ENCODE measurements at regions not wholly inside any gene's neighbourhood (a gene's known extent, or its start where the extent isn't known, plus 50 kb on each side); places are given as distances from the start of the nearest gene placed in this dataset.

- Histone ChIP-seq H2BK120ac (replicated peaks; ENCODE audit: low read depth, low read length) (no peak overlapping the region), H3K23ac (ENCODE audit: insufficient read length) (no peak overlapping the region), H3K27me3 (replicated peaks in 1 of 4; ENCODE audit: control insufficient read depth in 3 of 4, extremely low read depth in 1 of 4, insufficient read depth in 3 of 4, low read length in 3 of 4) (peaks cover 6 to 21% (median 16%) of the 10 kb centered on the region in 4 experiments), H4K20me1 (replicated peaks in 1 of 2; ENCODE audit: control insufficient read depth in 1 of 2, insufficient read depth in 2 of 2, low read length in 2 of 2) (peaks cover 2% of the 10 kb centered on the region in 2 experiments), H2AFZ (ENCODE audit: low read length) (no peak overlapping the region), H2BK15ac (ENCODE audit: low read length) (no peak overlapping the region), H3K14ac (ENCODE audit: insufficient read length) (no peak overlapping the region), H3K9ac (replicated peaks in 1 of 4; ENCODE audit: extremely low read depth in 1 of 4, low read depth in 3 of 4, low read length in 3 of 4) (no peak overlapping the region), H3K9me3 (ENCODE audit: insufficient read depth in 2 of 2, low read depth in 1 of 2, low read length in 1 of 2) (peaks cover 0 to 3% of the 10 kb centered on the region in 2 experiments; a peak in 1 of 4 replicates), H3K79me2 (ENCODE audit: control insufficient read depth in 1 of 2, insufficient read depth in 2 of 2, low read length in 2 of 2) (no peaks in the 10 kb centered on the region), H4K91ac (replicated peaks; ENCODE audit: insufficient read length, low read length) (no peak overlapping the region), H4K5ac (ENCODE audit: insufficient read length, low read depth, low read length) (no peak overlapping the region), H4K8ac (ENCODE audit: extremely low read depth, insufficient read depth, low read length) (no peak overlapping the region), H2AK5ac (ENCODE audit: low read depth, low read length) (no peak overlapping the region), H2BK5ac (ENCODE audit: low read depth, low read length) (no peak overlapping the region), H2BK20ac (ENCODE audit: low read length) (no peak overlapping the region), H3K56ac (replicated peaks; ENCODE audit: insufficient read length, low read depth, low read length) (no peak overlapping the region), H3K4me1 (replicated peaks in 1 of 4; ENCODE audit: control insufficient read depth in 3 of 4, insufficient read depth in 4 of 4, low read length in 3 of 4) (peaks cover 0 to 2% (median under 1%) of the 10 kb centered on the region in 4 experiments; a peak in 3 of 7 replicates), H3K4me2 (ENCODE audit: insufficient read depth in 1 of 2, low read depth in 2 of 2, low read length in 2 of 2) (no peak overlapping the region), H3K4me3 (ENCODE audit: extremely low read depth in 1 of 4, insufficient read depth in 2 of 4, low read depth in 3 of 4, low read length in 4 of 4) (no peak overlapping the region), H2BK12ac (ENCODE audit: low read depth, low read length) (no peak overlapping the region), H3K23me2 (ENCODE audit: low read depth, low read length) (no peaks in the 10 kb centered on the region; the same call in 1 of the 2 replicates), H3K27ac (ENCODE audit: low read depth, low read length) (no peak overlapping the region), H3K4ac (replicated peaks; ENCODE audit: insufficient read length, low read depth, low read length) (no peak overlapping the region), H3K18ac (ENCODE audit: extremely low read depth, low read length) (no peak overlapping the region), H3K36me3 (ENCODE audit: control insufficient read depth in 2 of 4, insufficient read depth in 4 of 4, low read length in 3 of 4) (peaks cover 0 to 2% (median 0%) of the 10 kb centered on the region in 4 experiments; a peak in 1 of 8 replicates), H3K79me1 (ENCODE audit: low read depth, low read length) (no peaks in the 10 kb centered on the region)
- TF ChIP-seq GTF2F1 (IDR thresholded peaks at IDR 0.05; ENCODE audit: borderline replicate concordance, low read depth, low read length) = no peak
- no peak for TF ChIP-seq RAD21 (IDR thresholded peaks at IDR 0.05 in 1 of 2, conservative IDR thresholded peaks at IDR 0.05 in 1 of 2; ENCODE audit: low read depth in 2 of 2, low read length in 2 of 2)
- TF ChIP-seq BACH1 (IDR thresholded peaks at IDR 0.05; ENCODE audit: low read length) = no peak
- TF ChIP-seq EP300 (IDR thresholded peaks at IDR 0.05; ENCODE audit: borderline replicate concordance in 1 of 2, low read depth in 2 of 2, low read length in 2 of 2) = no peak
- no peak for TF ChIP-seq MAFK (IDR thresholded peaks at IDR 0.05; ENCODE audit: low read depth, low read length)
- TF ChIP-seq EZH2 (IDR thresholded peaks at IDR 0.05; ENCODE audit: low read depth, low read length, severe bottlenecking) = no peak
- TF ChIP-seq HDAC2 (IDR thresholded peaks at IDR 0.05; ENCODE audit: borderline replicate concordance in 1 of 2, low read depth in 2 of 2, low read length in 2 of 2) = no peak
- TF ChIP-seq TAF7 (optimal IDR thresholded peaks at IDR 0.05; ENCODE audit: borderline replicate concordance, low read depth, low read length) = no peak
- TF ChIP-seq KDM4A (IDR thresholded peaks at IDR 0.05; ENCODE audit: low read depth, low read length, severe bottlenecking) = no peak
- DNase-seq (ENCODE audit: low read depth in 1 of 2, low spot score in 2 of 2) (no peak), FAIRE-seq (no peak)
- ChIA-PET POLR2A (ENCODE audit: partially characterized antibody) (no interaction called here), CTCF (ENCODE audit: partially characterized antibody) (no interaction called here)
- WGBS, 2 experiments (ENCODE audit: extremely low coverage in 1 of 2, insufficient coverage in 1 of 2, insufficient read length in 1 of 2, insufficient replicate concordance in 2 of 2, low coverage in 1 of 2, low lambda C conversion rate in 2 of 2, missing lambda C conversion rate in 1 of 2) = 95% methylated on average over 4 of the region's 4 CpGs; no CpG with 5 or more reads in 1 of the 2 experiments
These were observed 1469.0 kb upstream of the ACO1 start for GRCh38 chr9:30915451-30915850.
